SKM-1 (cell line): ENCODE measurements at regions not wholly inside any gene's neighbourhood (a gene's known extent, or its start where the extent isn't known, plus 50 kb on each side); places are given as distances from the start of the nearest gene placed in this dataset.

Experiments used
- DNase-seq: peaks from one replicate; lab custom pipeline; 2025; ENCODE audit not compliant: unreplicated experiment; lab: John Stamatoyannopoulos, UW

DNA sequence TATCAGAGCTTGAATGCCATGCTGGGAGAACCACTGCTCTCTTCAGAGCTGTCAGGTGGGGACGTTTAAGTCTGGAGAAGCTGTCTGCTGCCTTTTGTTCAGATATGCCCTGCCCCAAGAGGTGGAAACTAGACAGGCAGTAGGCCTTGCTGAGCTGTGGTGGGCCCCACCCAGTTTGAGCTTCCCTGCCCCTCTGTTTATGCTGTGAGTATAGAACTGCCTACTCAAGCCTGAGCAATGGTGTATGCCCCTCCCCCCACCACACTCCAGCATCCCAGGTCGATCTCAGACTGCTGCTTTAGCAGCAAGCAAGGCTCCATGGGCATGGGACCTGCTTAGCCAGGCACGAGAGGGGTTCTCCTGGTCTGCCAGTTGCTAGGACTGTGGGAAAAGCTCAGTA, 362.3 kb downstream of the FAM170A start:
- no peak for DNase-seq

DNA sequence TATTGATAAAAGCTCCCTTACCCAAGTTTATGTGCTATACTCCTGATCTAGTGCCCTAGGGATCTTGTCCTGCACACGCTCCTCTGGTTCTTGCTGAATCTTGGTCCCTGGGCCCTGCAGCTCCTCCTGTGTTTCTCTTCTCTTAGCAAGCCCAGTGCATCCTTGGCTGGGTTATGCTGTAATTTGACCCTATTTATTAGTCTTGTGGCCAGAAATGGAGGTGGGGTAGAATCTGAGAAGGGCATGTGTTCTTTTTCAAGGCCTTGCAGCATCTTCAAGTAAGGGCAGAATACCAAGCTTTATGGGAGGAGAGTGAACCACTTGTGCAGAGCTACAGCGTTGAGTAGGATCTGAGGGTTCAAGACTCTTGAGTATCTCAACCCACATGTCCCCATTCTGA, 366.8 kb downstream of the FAM170A start:
- DNase-seq, result no peak

DNA sequence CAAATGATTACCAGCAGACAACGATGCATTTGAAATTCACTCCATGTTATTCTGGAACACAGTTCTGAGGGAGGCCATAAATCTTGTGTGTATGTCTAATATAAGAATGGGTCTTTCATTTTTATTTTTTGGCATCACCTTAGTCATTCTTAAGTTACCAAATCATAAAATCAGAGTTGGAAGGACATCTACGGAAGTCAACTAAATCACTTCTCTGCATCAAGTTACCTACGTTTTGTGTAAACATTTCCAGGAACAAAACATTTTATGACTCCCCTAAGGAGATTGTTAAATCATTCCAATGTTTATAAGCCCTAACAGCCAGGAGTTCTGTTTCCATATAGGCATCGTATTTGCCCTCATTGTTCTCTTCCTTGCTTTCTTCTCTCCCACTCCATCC, 378.2 kb downstream of the FAM170A start:
- no peak for DNase-seq

DNA sequence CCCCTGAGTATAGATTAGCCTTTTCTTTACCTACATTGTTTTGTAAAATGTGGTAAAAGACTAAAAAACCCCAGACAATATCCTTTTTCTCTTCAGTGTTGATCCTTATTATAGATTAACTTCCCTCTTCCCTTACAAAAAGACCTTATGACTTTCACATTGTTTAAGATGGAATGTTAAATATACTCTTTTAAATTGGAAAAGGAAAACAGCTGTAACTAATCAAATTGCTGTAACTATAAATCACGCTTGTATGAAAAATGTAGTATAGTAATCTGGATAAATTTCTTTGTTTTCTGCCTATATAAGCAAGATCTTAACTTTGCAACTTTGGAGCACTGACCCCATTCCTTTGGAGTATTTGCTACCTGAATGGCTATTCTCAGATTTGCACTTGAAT, 383.1 kb downstream of the FAM170A start:
- DNase-seq, result no peak

DNA sequence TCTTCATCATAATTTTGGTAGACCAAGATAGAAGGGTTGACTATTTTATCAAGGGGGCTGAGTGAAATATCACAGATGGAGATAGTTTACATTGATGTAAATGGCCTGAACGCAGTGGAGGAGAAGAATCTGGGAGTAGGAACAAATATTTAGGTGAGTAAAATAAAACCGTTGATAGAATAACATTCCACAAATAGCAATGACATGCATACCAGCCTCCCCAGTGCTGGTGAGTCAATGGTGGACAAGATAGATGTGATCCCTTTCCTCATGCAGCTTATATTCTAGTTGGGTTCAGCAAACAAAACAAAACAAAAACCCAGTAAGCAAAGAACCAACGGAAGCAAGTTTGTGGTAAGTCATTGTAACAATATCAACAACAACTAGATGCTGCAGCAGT, 385.2 kb downstream of the FAM170A start:
- DNase-seq, result no peak

DNA sequence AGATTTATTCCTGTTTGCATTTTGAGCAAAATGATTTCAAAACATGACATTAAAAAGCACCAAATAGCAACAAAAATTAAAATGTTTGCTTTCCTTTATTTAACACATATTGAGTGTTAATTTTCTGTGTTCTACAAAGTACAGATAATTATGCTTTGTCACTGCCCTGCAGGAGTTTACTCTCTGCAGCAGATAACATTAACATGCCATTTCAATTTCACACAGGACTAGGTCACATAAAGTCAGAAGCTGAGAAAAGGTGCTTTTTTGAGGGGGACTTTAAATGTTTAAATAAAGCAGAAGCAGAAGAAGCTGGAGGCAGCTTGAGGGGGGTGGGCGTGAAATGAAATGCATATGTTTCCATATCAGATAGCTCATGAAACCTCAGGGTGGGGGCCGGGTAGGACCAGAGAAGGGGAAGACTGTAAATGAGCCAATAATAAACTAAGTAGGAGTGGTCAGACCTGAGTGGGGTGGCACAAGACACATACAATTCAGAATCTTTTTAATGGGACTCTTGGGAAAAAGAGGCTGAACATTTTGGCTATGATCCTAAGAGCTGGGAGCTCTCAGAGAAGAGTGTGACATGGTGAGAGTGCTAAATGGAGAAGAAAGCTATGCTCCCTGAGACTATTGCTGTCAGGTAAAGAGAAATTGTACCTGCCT, 387.5 kb downstream of the FAM170A start:
- DNase-seq, result no peak

DNA sequence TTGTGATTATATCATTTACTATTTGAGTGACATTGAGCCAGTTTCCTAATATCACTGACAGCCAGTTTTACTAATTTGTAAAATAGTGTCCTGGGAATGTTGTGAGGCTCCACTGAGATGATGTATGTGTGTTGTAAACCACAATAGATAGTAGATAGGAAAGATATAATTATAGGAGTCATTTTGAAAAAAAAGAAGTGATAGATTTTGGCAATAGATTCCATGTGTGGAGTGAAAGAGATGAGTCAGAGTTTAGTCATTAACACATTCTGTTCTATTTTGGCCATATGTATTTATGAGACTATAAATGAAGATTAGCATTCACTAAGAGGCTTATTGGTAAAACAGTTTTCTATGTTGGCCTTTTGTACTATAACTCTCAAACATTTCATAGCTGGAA, 388.2 kb downstream of the FAM170A start:
- DNase-seq, result no peak

DNA sequence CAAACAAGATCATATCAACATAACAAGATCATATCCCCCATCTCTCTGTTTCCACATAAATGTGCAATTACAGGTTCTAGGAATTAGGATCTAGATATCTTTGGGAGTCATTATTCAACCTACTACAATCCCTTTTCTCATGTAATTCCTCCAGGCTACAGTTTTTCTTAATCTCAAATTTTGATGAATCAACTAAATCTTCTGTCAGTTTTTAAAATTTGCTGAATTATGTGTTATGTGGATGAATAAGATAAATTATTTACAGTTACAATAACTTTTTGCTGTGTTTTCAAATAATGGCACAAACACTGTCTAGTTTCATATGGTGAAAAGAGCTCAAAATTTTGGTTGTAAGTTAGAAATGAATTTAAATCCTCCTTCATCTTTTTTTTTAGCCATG, 405.8 kb downstream of the FAM170A start:
- DNase-seq, result no peak

DNA sequence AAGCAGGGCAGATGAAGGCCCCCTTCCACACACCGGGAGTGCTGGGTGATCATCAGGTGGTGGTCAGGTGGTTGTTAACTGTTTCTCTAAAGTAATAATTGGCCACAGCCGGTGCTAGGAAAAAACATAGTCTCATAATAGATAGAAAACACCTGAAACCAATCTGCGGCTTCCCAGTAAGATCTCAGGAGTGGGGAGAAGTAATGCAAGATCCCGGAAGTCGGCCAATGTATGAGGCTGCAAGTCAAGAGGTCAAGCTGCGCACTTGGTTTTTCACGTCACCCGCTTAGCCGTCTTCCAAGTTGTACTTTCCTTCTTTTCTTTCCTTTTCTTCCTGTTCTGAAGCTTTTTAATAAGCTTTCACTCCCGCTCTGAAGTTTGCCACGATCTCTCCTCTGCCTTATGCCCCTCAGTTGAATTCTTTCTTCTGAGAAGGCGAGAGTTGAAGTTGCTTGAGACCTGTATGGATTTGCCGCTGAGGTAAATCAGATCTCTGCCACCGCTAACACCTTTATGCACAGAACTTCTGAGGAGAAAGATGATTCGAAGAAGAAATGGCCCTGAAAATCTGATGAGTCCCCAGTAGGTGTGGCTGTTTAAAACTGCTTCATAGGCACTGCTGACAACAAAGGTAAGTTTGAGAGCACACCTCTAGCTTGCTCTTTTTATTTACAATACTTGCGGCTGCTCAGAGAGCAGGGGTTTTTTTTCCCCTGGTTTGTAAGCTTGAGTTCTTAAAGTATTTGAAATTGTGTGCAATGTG, 406.6 kb downstream of the FAM170A start:
- DNase-seq, result no peak

DNA sequence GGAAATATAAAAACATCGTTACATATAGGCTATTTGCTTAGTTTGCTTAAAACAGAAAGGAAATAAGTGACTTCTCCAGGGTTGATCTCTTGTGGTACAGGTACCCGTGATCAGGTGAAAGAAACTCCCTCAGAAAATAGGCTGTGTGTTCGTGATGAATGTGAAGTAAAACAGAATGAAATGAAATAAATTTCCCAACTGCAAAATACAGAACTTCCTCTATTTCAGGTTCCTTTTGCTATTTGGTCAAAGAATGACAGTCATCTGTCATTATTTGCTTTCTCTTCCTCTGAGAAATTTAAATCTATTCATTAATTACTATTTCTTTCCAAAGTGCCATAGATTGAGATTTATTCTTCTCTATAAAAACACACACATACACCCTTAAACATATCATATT, 408.1 kb downstream of the FAM170A start:
- no peak for DNase-seq

DNA sequence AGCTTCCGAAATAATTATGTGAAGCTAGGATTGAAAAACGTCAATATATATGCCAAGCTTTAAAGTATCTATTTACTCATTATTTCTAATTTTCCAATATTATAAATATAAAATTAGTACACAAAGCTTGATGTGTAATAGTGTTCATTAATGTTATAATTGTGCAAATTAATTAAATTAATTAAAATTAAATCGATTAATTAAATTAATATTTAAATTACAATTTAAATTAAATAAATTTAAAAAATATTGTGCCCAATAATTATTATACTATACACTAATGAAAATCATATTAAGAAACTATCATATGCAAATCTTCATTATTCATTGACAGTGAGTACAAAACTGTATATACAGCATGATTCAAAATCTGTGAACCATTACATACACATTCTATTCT, 409.8 kb downstream of the FAM170A start:
- DNase-seq, result no peak

DNA sequence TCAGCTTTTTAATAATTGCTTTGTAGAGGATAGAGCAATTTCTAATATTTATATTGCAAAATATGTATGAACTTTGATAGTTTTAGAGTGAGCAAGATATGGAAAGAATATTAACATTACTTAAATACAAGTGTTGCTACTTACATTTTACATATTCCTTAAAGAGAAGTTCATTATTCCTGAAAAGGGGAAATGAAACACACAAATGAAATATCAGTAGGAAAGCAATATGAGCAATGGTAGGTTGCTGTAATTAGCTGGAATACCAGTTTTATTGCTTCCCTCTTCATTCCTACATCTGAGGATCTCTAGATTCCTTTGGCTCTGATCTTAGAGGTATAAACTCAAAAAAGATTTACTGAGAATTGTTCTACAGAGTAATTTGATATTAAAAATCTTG, 414.1 kb downstream of the FAM170A start:
- no peak for DNase-seq

DNA sequence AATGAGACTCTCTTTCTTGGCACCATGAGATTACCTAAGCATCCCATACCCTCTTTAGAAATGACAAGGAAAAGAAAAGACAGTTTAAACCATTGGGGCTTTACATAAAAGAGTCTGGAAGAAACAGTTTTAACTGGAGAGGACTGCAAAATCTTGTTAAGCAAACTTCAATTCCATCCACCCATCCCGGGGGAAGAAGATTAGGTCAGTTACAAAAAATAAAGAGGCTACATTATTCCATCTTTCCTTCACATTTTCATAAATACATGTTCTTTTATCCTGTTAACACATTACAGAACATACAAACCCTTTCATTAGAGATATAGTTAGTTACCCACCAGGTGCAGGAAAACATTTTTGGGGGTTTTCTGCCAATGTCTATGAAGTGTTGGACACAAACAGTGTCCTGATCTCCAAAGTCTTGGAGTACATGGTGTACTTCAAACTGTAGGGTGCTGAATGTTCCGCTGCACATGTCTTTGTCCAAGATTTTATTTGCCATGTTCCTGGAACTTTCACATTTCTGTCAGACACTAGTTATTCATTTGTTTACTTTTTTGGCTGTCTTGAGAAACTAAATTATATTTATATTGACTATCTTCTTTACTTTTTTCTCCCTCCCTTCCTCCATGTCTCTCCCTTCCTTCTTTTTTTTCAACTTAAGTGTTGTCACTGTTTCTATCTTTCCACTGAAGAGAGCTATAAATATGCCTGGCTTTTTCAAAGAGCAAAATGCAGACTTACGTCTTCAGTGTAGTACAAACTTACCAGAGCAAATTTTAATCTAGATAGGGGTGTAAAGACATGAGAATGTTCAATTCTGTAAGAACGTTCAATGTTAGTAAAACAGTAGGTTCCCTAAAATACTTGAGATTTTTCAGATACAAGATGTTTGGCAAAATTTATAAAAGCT, 410.9 kb upstream of the PRR16 start:
- DNase-seq, result no peak

DNA sequence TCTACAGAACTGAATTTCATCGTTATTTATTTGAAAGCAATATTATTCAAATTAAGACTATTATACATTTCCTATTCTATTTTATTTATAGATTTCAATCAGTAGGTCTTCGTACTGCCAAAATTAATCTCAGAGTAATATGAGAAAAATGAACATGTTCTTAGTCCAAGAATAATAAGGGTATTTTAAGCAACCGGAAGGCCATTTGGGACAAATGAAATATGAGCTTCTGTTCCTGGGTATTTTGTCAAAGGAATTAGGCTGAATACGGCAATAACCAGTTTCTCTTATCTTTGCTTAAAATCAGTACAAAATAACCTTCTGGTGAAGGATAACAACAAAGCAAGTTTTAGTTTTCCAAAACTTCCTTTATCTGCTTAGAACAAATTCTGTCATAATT, 410.3 kb upstream of the PRR16 start:
- no peak for DNase-seq

DNA sequence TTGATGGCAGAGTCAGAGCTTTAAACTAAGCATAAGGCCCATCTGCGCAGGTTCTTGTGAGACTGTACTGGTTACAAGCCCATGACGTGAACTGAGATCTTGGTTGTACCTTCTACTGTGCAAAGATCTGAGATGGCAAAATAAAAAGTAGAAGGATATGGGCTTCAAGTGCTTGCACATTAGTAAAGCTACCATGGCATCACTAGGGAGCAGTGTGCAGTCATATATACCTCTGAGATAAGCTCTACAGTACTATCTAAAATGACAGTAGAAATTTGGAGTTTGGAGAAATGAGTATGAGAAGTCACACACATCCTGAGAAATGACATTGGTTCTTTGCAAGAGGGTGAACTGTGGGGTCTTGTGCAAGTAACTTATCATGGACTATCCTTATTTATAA, 408.2 kb upstream of the PRR16 start:
- no peak for DNase-seq

DNA sequence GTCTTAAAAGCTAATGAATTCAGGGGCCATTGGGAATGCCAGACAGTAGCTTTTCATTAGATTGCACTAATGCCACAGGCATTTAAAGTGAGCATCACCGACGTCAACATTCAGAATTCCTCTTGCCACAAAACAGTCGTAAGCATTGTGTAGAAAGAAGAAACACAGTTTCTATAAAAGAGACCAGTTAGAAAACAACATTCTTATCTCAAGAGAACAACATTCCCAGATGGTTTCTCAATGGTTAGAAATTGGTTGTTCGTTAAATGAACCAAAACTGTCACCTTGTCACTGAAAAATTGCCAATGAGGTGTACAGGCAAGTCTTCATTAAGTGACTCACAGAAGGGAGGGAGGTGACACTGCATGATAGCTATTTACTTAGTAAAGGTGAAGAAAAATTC, 401.6 kb upstream of the PRR16 start:
- no peak for DNase-seq

DNA sequence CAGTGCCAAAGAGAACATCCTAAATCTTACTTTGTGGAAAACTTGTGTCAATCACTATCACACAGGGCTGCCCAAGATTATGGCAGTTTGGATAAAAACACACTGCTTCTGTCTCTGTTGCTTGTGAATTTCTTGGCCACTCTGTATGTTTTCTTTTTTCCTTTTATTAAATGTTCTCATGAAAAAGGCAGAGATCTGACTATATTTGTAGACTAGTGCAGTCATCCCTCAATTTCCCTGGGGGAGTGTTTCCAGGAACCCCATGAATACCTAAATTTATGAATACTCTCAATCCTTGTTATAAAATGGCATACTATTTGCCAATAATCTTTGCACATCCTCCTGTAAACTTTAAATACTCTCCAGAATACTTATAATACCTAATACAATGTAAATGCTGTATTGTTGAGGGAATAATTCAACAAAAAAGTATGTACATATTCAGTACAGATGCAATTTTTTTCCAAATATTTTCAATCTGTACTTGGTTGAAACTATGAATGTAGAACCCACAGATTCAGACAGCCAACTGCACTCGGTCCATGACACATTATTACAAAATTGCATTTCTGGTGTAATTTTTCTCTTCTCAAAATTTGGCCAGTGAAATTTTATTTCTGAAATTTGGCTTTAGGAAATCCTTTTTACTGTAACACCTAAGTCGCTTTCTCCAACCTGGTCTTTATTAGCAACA, 391.9 kb upstream of the PRR16 start:
- no peak for DNase-seq

DNA sequence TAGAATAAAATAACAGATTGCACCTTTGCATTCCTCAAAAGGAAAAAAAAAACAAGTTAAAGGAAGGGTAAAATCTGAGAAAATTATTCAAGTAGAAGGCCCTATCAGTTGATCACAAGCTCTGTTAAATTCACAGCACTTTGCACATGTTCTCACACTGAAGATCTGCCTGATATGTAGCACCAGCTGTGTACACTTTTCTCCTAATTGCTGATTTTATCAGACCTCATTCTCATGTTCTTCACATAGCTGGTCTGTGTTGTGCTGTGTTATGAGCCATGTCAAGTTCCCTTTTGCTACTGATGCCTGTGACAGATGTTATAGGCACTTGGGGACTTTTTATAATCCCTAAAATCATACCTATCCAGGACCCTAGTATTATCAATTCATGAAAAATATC, 390.4 kb upstream of the PRR16 start:
- no peak for DNase-seq

DNA sequence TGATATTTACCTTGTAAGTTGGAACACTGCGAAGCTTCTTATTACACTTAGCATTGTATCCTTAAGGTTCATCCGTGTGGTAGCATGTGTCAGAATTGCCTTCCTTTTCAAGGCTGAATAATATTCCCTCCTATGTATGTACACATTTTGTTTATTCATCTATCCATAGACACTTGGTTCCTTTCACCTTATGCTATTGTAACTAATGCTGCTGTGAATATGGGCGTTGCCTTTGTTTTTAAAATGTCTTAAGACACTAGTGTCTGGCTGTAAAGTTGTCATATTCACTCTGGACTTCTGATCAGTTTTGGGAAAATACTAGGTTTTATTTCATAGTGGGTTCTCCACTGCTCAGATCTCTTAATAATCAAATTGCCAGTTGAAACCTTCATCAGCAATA, 383.3 kb upstream of the PRR16 start:
- DNase-seq, result no peak

DNA sequence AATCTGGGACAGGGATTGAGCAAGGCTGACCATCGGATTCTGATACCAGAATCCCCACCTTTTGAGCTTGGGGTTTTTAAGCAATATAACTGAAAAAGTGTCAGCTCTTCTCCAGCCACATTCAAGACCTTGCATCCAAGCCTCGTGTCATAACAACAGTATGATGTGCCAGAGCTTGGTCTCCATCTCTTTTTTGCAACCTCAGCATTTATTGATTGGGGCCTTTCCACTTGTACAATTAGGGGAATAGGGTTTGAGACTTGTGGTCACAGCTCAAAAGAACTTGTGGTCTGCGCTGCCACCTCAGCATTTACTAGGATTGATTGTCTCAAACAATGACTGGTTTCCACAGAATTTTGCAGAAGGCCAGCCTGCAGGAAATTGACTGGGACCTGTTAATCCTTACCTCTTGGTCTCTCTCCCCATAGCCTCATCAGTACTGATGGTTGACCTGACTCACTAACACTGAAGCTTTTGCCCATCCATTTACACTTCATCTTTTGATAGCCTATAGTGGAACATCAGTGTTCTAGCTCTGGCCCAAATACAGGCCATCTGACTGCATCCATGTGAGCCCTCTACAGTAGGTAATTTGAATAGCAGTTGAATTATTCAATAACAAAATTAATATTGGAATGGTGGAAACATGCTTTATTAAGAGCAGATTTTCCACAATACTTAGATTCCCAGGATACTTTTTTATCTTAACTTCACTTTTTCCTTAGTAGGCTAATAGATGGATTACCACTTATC, 381.6 kb upstream of the PRR16 start:
- no peak for DNase-seq
